ENCODE measurements at regions not wholly inside any gene's neighbourhood (a gene's known extent, or its start where the extent isn't known, plus 50 kb on each side); places are given as distances from the start of the nearest gene placed in this dataset.

GRCh38 chr5:143729334-143729946 lies 82.5 kb upstream of the HMHB1 start:
- DNase-seq = no peak

- no peak for DNase-seq
Observed at GRCh38 chr5:143723159-143723558, 88.8 kb upstream of the HMHB1 start.

GRCh38 chr5:143721925-143722324 lies 90.0 kb upstream of the HMHB1 start:
- DNase-seq = no peak

- DNase-seq = no peak
Observed at GRCh38 chr5:143720689-143721088, 91.3 kb upstream of the HMHB1 start.

- no peak for DNase-seq
Observed at GRCh38 chr5:143717400-143717799, 94.6 kb upstream of the HMHB1 start.

GRCh38 chr5:143716881-143717280 lies 95.1 kb upstream of the HMHB1 start:
- DNase-seq = no peak

- DNase-seq = no peak
Observed at GRCh38 chr5:143715616-143716015, 96.3 kb upstream of the HMHB1 start.

GRCh38 chr5:143714629-143715028 lies 97.3 kb upstream of the HMHB1 start:
- no peak for DNase-seq

- DNase-seq = no peak
Observed at GRCh38 chr5:143713047-143714003, 98.6 kb upstream of the HMHB1 start.

GRCh38 chr5:143708672-143709071 lies 103.3 kb upstream of the HMHB1 start:
- no peak for DNase-seq

- DNase-seq = no peak
Observed at GRCh38 chr5:143707806-143708205, 104.2 kb upstream of the HMHB1 start.

GRCh38 chr5:143705381-143705780 lies 106.6 kb upstream of the HMHB1 start:
- no peak for DNase-seq

- no peak for DNase-seq
Observed at GRCh38 chr5:143703659-143704058, 108.3 kb upstream of the HMHB1 start.

GRCh38 chr5:143701493-143701892 lies 110.5 kb upstream of the HMHB1 start:
- DNase-seq = no peak

- no peak for DNase-seq
Observed at GRCh38 chr5:143700994-143701393, 111.0 kb upstream of the HMHB1 start.

- no peak for DNase-seq
Observed at GRCh38 chr5:143699121-143699520, 112.8 kb upstream of the HMHB1 start.

GRCh38 chr5:143698574-143698973 lies 113.4 kb upstream of the HMHB1 start:
- DNase-seq = no peak

GRCh38 chr5:143696921-143697320 lies 115.0 kb upstream of the HMHB1 start:
- no peak for DNase-seq

- no peak for DNase-seq
Observed at GRCh38 chr5:143695941-143696340, 116.0 kb upstream of the HMHB1 start.

- no peak for DNase-seq
Observed at GRCh38 chr5:143695244-143695864, 116.6 kb upstream of the HMHB1 start.

GRCh38 chr5:143694357-143694756 lies 117.6 kb upstream of the HMHB1 start:
- no peak for DNase-seq

GRCh38 chr5:143693651-143694252 lies 118.2 kb upstream of the HMHB1 start:
- peak in 1 of 2 donors; percentile 56 for DNase-seq

GRCh38 chr5:143692342-143692741 lies 119.6 kb upstream of the HMHB1 start:
- DNase-seq = no peak

- no peak for DNase-seq
Observed at GRCh38 chr5:143691945-143692290, 120.0 kb upstream of the HMHB1 start.

Data from CD4-positive, alpha-beta T cell treated with Interferon alpha-2 for 1 hour (primary cell).